ENCODE measurements at regions not wholly inside any gene's neighbourhood (a gene's known extent, or its start where the extent isn't known, plus 50 kb on each side); places are given as distances from the start of the nearest gene placed in this dataset.

DNA sequence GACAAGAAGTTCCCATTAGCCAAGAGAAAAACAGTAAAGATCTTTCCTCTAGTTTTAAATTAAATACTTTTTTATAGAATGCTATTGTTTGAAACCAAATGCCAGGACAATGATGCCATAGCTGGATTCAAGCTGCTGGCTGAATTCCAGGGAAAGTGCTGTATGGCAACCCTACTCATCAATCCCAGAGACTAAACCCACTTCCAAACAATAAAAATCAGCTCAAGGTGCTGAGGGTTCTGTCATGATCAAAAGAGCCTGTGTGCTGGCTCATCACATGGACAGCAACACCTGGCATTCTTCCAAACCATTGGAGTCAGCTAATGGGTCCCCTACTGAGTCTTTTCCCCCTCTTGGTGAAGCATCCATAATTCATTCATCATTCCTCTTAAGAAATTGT, 53.7 kb upstream of the PARD3B start:
- Histone ChIP-seq H3K79me2 (ENCODE audit: insufficient read depth, low read length) (no peaks in the 10 kb centered on the region), H3K18ac (ENCODE audit: insufficient read length, low read depth, low read length) (no peak overlapping the region), H3T11ph (ENCODE audit: low read length) (no peak overlapping the region), H2AFZ (ENCODE audit: low read length) (no peak overlapping the region), H4K5ac (ENCODE audit: insufficient read length, low read depth, low read length) (no peak overlapping the region), H3K56ac (ENCODE audit: insufficient read length, low read depth, low read length) (no peak overlapping the region), H3K23ac (ENCODE audit: insufficient read length, low read depth, low read length) (no peak overlapping the region), H4K8ac (replicated peaks; ENCODE audit: insufficient read length, low read depth, low read length) (no peak overlapping the region), H2BK5ac (ENCODE audit: insufficient read length, low read length) (no peak overlapping the region), H3K14ac (ENCODE audit: insufficient read depth, low read length) (no peak overlapping the region), H3K9me3 (ENCODE audit: control insufficient read depth, low read depth, low read length) (no peaks in the 10 kb centered on the region), H2BK120ac (ENCODE audit: low read depth, low read length, poor library complexity, severe bottlenecking) (no peak overlapping the region), H3K27me3 (ENCODE audit: insufficient read depth, low read length) (no peaks in the 10 kb centered on the region), H2AK5ac (ENCODE audit: insufficient read length, low read length) (no peak overlapping the region), H4K91ac (ENCODE audit: insufficient read length, low read depth, low read length) (no peak overlapping the region), H2BK12ac (ENCODE audit: insufficient read length, low read depth, low read length) (no peak overlapping the region), H3K9ac (ENCODE audit: extremely low read depth, insufficient read length, low read length) (no peak overlapping the region), H3K4me2 (ENCODE audit: insufficient read depth, insufficient read length, low read length) (no peak overlapping the region), H3K4ac (ENCODE audit: low read depth, low read length) (no peak overlapping the region), H4K20me1 (ENCODE audit: control insufficient read depth, insufficient read depth, insufficient read length) (no peaks in the 10 kb centered on the region), H3K4me1 (ENCODE audit: insufficient read depth, low read length) (no peaks in the 10 kb centered on the region), H2BK15ac (ENCODE audit: low read depth, low read length) (no peak overlapping the region), H3K79me1 (ENCODE audit: insufficient read depth, low read depth, low read length, poor library complexity, severe bottlenecking) (no peaks in the 10 kb centered on the region), H3K23me2 (ENCODE audit: insufficient read length, low read depth, low read length, poor library complexity, severe bottlenecking) (no peaks in the 10 kb centered on the region), H2BK20ac (ENCODE audit: low read depth, low read length, poor library complexity, severe bottlenecking) (no peak overlapping the region), H3K27ac (ENCODE audit: insufficient read length, low read depth, low read length) (no peak overlapping the region)
- no peaks in the 10 kb centered on the region for H3K27me3 Mint-ChIP-seq (ENCODE audit: low read depth)
- TF ChIP-seq, protein P1, sequence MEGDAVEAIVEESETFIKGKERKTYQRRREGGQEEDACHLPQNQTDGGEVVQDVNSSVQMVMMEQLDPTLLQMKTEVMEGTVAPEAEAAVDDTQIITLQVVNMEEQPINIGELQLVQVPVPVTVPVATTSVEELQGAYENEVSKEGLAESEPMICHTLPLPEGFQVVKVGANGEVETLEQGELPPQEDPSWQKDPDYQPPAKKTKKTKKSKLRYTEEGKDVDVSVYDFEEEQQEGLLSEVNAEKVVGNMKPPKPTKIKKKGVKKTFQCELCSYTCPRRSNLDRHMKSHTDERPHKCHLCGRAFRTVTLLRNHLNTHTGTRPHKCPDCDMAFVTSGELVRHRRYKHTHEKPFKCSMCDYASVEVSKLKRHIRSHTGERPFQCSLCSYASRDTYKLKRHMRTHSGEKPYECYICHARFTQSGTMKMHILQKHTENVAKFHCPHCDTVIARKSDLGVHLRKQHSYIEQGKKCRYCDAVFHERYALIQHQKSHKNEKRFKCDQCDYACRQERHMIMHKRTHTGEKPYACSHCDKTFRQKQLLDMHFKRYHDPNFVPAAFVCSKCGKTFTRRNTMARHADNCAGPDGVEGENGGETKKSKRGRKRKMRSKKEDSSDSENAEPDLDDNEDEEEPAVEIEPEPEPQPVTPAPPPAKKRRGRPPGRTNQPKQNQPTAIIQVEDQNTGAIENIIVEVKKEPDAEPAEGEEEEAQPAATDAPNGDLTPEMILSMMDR (conservative IDR thresholded peaks at IDR 0.05), result no peak
- H3K36me3 Mint-ChIP-seq (ENCODE audit: insufficient read depth in 1 of 3, low read depth in 3 of 3), result no peaks in the 10 kb centered on the region
- no peaks in the 10 kb centered on the region for H3K9me3 Mint-ChIP-seq
- no peak overlapping the region for H3K4me3 Mint-ChIP-seq
- H3K27ac Mint-ChIP-seq, result no peak overlapping the region
- DNase-seq, result no peak
- H3K4me1 Mint-ChIP-seq, result no peaks in the 10 kb centered on the region; a peak in 2 of 4 replicates

All from H9 (cell line).